ENCODE measurements at regions not wholly inside any gene's neighbourhood (a gene's known extent, or its start where the extent isn't known, plus 50 kb on each side); places are given as distances from the start of the nearest gene placed in this dataset.
"Not testable (repeated sequence)": the region's sequence is repeated elsewhere in the genome, so short reads cannot be mapped to it uniquely, and the experiment has no call there.

DNA sequence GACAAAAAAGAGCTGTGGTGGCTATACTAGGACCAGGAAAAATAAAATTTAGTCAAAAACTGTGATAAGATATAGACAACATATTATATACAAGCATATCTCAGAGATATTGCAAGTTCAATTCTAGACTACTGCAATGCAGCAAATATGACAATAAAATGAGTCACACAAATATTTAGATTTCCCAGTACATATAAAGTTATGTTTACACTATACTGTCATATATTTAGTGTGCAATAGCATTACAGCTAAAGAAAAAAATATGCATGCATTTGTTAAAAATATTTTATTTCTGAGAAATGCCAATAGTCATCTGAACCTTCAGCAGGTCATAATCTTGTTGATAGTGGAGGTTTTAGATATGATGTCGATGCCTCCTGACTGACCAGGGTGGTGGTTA lies 72.1 kb downstream of the AKR1C4 start:
- no peak for DNase-seq

DNA sequence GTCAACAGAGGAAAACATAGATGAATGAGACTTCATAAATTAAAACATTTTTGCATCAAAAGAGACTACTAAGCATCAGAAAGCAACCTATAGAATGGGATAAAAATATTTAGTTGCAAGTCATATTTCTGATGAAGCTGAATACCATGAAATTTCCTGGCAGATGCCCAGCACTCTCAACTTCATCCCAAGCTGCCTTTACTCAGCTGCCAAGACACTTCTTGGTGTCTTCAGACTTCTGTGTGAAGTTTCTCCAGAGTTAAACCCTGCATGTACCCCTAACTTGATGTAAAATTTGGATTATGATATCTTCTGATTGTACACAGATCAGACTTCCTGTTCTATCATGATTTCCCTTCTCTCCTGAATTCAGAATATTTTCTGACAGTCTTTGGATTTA lies 73.2 kb downstream of the AKR1C4 start:
- DNase-seq: no peak

DNA sequence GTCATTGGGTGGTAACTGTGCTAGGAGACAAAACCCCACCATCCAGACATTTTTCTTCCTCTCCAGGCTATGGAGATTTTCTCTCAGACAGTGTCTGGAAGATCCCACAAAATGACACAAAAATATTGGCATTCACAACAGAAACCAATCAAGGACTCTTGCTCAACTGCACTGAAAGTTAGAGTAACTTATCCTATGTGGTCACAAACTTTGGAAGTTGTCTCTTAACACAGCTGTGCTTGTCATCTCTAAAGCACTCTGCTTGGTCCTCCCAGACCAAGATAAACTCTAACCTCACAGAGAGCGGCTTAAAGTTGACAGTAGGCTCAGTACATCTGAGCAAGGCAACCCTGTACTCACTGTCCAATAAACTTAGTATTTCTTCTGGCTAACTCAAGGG lies 74.9 kb downstream of the AKR1C4 start:
- DNase-seq: no peak

DNA sequence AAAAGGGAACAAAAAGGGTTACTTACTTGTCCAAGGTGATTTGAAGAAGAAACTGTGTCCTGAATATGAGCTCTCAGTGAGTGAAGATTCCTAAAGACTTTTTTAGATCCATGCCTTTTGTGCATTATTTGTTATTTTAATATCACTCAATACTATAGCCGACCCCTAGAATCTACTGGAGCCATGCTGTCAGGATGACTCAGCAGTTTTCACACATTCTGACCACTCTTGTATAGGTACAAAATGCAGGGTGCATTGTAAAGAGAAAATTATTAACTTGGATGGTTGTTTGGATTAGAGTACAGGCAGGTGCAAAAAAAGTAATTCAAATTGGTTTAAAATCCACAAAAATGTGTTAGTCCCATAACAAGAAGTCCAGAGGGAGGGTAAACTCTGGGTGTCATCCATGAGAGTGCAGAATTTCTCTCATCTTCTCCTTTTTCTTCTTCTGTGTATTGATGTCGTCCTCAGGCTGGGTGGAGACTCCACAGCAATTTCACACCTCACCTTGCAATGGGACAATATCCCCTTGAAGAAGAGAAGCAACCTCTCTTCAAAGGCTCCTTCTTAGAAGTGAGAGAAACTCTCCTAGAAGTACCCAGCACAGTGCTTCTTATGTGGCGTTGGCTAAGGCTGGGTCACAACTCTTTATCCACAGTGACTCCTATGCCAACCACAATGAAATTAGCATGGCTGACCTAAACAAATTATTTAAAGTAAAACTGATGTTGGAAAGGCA lies 75.6 kb downstream of the AKR1C4 start:
- no peak for DNase-seq

DNA sequence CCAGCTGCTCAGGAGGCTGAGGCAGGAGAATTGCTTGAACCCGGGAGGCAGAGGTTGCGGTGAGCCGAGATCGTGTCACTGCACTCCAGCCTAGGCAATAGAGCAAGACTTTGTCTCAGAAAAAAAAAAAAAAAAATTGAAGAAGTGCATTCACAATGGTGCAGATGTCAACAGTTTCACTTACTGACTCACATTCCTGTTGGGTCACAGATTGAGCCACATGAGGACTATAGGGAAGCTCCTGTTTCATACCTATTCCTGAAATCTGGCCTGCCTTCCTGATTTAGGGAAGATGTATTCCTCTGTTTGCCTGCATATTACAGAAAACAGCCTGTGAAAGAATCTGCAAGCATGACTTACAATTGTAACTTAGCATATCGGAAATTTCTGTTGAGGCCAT lies 78.2 kb downstream of the AKR1C4 start:
- DNase-seq: peak; percentile 90

DNA sequence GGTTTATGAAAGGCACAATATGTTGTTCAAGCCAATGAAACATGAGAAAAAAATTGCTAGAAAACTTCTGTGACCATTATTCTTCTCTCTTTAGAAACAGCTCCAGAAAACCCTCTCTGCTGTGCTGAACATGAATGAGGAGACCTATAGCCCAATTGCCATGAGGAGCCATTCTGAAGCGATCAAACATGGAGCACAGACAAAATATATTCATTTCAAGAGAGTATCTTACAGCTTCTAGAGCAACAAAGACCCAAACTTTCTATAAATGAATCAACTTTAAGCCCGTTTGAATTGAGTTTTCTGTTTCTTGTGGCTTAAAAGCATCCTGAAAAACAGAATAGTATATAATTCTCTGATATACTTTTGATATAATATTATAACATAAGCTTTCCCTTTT lies 83.4 kb upstream of the UCN3 start:
- DNase-seq: no peak

DNA sequence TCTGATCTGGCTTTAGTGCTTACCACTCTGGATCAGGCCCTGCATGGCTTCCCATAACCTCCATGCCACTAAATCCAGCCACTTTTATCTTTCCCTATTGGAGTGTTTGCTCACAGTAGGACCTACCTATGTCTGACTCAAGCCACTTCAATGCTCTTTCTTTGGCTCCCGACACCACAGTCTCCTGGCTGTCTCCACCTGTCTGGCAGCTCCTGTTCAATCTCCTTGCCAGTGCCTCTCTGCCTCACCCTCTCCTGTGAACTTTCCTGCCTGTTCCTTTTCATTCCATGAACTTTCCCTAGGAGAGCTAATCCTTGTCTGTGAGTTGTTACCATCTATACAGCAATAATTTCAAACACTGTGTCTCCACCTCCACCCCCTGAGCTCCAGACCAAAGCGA lies 82.6 kb upstream of the UCN3 start:
- no peak for DNase-seq

DNA sequence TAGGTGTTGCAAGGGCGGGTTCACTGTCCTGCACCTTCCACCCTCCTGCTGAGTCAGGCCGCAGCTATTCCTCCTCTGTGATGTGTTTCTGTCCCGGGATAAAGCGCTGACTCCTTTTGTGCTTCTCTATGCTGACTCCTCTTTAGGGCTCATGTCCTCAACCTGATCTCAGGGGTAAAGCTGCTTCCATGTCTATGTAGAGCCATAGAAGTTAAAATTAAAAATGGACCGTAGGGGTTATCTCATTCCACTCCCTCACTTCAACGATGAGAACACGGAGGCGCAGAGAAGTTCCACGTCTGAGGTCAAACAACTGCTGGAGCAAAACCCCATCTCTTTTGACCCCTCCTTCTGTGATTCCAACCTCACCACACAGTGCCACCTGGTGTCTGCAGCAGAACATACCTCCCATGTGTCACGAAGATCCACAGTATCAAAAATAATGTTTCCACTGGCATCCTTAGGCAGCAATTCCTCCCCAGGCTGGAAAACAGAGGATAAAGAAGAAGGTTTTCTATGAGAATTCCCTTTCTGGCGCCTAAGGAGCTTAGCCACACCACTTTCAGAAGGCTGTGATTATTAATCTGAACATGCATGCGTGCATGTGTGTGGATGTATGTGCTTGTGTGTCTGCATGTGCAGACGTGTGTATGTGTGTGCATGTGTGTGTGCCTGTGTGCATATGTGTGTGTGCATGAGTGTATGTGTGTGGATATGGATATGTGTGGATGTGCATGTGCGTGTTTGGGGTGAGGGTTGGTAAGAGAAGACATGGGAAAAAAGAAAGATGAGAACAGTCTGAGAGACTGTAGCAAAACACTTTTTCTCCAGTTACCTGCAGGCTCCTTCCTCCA lies 81.2 kb upstream of the UCN3 start:
- peak; percentile 76 for DNase-seq

DNA sequence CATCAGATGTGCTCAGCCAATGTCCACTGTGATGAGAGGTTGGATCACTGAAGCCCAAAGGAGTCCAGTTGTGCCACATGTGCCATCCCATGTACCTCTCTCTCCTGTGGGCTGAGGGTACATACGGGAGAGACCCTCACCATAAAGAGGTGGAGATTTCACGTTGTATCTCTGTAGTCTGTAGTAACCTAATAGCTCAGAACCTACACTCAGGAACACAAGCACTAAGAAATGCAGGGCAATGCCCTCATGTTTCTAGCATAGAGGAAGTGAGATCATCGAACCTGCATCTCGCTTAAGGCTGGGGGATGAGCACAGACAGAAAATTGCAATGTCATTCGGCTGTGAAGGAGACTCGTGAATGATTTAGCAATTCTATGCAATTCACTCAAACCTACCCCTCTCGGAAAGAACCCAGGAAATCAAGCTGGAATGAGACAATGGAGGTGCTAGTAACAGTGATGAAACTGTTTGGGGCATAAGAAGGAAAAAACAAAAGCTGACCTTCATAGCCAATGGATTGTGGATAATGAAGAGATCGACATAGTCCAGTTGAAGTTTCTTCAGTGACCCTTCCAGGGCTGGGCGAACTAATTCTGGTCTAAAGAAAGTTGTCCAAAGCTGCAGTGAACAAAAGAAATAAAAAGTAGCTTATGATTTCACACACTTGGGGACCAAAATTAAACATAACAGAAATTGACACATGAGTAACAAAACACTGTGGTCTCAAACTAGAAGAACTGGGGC lies 80.3 kb upstream of the UCN3 start:
- DNase-seq: peak; percentile 97

DNA sequence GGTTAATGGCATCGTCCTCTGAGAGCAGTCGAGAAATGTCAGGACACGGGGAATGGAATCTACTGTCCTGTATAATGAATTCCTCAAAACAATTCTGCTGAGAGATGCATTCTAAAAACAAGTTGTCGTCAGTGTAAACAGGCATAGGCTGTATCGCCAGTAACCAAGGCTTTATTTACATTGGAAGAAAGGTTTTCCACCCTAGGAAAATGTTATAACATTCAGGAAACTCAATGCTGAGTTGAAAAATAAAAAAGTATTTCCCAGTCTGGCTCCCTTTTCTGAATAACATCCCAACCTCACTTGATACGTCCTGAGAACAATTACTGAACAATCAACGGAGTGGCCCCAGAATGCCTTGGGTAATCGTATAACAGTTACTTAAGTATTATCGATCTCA lies 79.6 kb upstream of the UCN3 start:
- DNase-seq: no peak

DNA sequence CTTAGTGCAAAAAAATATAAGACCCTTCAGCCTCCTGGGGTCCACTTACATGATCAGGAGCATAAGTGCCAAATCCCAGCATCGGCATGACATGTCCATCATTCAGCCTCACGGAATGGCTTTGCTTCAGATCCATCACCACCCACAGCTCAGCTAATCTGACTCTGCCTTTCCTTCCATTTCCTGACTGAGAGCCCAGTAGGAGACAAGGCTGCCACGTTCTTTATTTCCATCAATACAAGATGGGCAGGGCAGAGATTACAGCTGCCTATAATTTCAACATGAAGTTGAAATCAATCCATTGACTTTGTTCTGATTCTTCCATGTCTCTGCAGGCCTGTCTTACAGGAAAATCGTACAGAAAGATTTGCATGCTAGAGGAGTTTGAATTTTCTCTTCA lies 76.4 kb upstream of the UCN3 start:
- no peak for DNase-seq

DNA sequence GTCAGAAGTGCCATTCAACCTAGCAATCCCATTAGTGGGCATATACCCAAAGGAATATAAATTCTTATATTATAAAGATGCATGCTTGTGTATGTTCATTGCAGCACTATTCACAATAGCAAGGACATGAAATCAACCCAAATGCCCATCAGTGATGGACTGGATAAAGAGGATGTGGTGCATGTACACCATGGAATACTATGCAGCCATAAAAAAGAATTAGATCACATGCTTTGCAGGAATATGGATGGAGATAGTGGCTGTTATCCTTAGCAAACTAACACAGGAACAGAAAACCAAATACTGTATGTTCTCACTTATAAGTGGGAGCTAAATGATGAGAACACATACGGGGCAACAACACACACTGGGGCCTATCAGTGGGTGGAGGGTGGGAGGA lies 75.5 kb upstream of the UCN3 start:
- not testable (repeated sequence) for DNase-seq

DNA sequence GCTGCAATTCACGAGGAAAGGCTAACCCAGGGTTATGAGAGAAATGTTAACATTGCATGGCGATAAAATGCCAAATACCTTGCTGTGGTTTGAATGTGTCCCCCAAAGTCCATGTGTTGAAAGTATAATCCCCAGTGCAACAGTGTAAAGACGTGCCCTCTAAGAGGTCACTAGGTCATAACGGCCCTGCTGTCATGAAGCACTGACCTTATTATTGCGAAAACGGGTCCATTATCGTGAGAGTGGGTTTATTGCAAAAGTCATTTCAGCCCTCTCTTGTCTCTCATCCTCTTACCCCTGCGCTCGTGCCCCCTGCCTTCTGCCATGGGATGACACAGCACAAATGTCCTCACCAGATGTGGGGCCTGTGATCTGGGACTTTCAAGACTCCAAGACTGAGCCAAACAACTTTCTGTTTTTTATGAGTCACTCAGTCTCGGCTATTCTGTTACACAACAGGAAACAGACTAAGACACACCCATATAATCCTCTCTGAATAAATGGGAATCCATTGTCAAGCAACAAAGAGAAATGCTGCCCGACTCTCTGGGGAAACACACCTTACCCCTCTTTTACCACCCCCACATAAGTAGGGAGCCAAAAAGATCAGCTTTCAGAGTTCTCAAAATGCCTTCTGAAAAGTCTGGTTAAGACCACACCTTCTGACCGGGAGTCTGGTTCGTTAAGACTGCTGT lies 73.1 kb upstream of the UCN3 start:
- peak; percentile 98 for DNase-seq

DNA sequence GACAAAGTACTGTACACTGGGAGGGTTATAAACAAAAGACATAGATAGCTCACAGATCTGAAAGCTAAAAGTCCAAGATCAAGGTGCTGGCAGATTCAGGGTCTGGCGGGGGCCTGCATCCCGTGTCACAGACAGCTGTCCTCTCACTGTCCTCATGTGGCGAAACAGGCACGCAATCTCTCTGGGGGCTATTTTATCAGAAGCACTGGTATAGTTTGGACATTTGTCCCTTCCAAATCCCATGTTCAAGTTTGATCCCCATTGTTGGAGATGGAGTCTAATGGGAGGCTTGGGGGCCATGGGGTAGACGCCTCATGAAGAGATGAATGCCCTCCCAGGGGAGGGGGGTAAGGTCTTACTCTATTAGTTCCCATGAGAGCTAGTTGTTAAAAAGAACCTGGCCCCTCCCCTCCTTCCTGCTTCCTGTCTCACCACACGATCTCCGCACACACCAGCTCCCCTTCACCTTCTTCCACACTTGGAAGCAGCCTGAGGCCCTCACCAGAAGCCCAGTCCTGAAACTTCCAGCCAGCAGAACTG lies 72.5 kb upstream of the UCN3 start:
- peak; percentile 17 for DNase-seq

DNA sequence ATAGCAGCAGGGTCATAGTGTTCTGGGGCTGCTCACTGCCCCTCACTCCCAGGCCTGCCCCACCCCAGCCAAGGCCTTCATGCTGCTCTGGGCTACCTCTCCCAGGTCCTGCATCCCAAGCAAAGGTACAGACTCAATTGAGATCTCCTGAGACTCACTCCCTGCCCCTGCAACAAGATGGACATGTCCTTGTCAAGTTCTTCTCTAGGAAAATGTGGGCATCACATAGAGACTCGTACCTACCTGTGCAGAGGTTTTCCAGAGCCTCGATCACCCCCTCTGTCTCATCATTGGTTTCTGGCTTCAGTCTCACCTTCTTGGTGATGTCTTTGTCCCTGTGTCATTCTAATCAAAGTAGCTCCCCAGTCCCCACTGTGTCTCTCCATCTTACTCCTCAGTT lies 71.8 kb upstream of the UCN3 start:
- DNase-seq: not testable (repeated sequence)

DNA sequence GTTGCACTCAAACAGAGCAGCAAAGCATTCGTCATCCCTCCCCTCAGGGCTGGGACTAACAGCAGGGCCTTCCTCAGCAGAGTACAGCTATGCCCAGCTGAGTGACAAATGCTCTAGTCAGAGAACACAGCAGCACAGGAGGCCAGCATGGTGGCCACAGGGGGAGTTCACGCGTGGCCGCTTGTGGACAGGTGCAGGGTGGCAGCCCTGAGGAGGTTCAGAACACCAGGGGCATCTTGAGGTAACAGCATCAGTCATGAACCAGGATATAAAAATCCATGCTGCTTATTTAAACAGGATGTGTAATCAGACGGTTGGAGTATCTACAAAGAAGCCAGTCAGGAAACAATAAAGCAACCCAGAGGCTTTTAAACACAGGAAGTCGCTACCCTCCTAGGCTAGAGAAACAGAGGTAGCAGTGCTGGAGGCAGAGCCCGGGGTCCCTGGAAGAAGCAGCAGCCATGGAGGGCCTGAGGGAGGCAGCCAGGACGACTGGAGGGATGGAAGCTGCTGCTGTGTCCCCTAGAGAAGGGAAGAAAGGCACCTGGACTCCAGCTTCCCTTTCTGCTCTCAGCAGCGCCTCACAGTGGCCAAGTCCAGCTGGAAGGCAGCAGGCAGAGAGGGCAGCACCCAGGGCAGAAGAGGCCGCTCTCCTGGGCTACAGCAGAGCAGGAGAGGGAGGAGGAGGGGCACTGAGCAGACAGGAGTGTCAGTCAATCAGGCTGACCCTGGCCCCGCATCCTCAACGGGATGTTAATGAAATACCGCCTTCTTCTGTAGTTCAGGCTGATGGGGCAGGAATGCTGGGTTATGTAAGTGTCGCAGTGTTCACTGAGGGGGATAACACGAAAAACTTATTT lies 70.8 kb upstream of the UCN3 start:
- peak; percentile 73 for DNase-seq

DNA sequence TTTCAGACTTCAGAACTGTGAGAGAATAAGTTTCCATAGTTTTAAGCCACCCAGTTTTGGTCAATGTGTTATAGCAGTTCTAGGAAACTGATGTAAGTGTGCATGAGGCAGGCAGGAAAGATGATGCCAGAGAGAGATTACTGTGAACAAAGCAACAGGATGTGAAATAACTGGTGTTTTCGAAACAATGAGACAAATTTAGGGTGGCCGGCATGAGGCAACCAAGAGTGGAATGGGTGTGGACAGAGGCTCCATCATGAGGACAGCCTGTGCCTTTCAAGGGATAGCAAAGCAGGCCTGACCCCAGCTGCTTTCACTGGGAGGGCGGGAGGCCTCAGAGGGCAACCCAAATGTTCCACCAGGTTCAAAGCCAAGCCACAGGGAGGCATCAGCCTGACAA lies 67.3 kb upstream of the UCN3 start:
- DNase-seq: peak; percentile 93

DNA sequence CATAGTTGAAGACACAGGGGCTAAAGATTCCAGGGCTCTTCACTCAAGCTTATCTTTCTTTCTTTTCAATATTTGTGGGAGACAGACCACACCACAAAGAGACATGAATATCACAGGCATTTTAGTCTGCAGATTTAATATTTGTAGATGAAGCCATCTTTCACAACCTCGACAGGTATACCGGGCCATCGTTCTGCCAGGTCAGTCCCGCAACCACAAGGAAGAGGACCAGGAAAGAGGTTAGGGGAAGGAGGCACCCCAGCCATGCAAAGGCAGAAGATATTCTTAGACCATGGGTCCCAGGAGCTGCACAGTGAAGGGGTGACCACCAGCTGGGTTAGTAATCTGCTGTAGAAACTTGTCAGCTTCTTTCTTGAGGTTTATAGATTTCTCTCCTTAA lies 66.8 kb upstream of the UCN3 start:
- DNase-seq: no peak

DNA sequence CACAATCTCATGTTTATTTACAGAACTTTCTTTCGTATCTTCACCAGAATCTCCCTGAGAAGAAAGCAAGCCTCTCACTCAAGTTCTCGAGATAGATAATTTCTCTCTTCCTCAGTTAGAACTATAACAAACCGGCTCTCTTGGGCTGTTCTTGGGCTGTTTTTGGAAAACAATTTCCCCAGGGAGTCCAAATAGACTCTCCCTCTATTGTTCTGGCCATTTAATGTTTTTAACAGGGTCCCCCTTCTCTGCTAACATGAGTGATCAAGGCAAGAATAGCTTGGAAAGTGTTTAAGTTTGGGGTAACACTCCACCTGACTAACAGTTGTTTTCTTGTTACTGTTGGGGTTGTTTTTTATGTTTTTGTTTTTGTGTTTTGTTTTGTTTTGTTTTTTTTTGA lies 64.8 kb upstream of the UCN3 start:
- DNase-seq: no peak

DNA sequence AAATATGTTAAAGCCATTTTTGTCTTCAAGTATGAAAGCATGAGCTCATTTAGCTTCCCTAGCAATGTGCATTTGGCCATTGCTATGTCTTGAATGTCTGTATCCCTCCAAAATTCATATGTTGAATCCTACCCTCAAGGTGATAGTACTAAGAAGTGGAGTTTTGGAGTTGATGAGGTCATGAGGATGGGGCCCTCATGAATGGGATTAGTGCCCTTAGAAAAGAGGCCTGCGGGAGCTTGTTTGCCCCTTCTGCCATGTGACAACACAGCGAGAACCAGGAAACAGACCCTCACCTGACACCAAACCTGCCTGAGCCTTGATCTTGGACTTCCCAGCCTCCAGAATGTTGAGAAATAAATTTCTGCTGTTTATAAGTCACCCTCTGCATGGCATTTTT lies 61.3 kb upstream of the UCN3 start:
- no peak for DNase-seq

DNA sequence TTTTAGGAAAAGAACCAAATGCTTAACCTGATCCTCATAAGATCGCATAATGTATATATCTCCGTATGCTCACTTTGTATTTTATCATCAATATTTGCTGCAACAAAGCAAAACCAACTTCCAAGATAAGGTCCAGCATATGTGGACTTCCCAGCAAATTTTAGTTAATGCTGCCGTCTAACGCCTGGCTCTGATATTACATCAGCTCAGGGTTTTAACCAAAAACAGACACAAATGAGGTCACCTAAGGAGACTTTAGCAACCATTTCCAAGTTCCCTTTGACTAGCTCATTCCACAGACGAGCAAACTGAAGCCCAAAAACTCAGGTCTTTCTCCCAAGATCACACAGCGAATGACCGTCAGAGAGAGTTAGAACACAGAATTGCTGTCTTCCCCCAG lies 59.4 kb upstream of the UCN3 start:
- DNase-seq: peak; percentile 26

DNA sequence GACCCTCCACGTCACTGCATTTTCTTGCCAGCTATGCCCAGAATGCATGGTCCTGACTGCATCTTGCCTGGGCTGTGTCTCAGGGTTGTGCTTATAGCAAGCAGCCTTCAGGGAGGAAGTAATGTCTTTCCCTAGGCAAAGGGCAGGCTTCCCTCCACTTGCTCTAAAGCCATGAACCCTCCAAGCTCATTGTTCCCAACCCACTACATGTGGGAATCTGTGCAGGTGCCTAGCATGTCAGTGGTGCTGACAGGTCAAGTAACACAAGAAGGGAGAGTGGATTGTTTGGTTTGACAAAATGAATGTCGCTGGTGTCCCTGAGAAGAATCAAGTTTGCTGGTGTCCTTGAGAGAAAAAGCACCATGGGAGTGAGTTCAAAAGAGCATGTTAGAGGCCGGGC lies 53.9 kb upstream of the UCN3 start:
- DNase-seq: no peak

Data from inflammatory macrophage treated with lipopolysaccharide for 4 hours (primary cell).